OCI-LY7 (cell line): ENCODE measurements at regions not wholly inside any gene's neighbourhood (a gene's known extent, or its start where the extent isn't known, plus 50 kb on each side); places are given as distances from the start of the nearest gene placed in this dataset.

Source experiments
- BruUV-seq: library from RNA; stranded (reverse); fragments of 400-500 nt; replicated peaks from 2 replicates; lab custom pipeline; 2021; lab: Mats Ljungman, UMichigan
- CTCF ChIA-PET: fragments of 300-600 bp; sonication (Branson Sonifier 250); formaldehyde crosslinking; loops from one replicate; lab custom pipeline; 2022; ENCODE audit warnings: antibody characterized with exemption; ENCODE audit not compliant: unreplicated experiment; lab: Charles Lee
- POLR2A ChIA-PET: fragments of 300-600 bp; sonication (Branson Sonifier 250); formaldehyde crosslinking; loops from one replicate; lab custom pipeline; 2022; ENCODE audit warnings: antibody characterized with exemption; lab: Charles Lee
- DNase-seq: peaks from one replicate; pipeline ENCODE4 v3.0.0-alpha.2; 2015; ENCODE audit warnings: low spot score
- H2AFZ ChIP-seq: fragments of 200-600 bp; sonication (generic), shearing (Covaris generic); 2 replicates; pipeline ENCODE4 v1.6.1; 2014; ENCODE audit warnings: mild to moderate bottlenecking, antibody characterized with exemption, low read length, moderate library complexity
- H3K27ac ChIP-seq: fragments of 200-600 bp; sonication (generic); 2 replicates; pipeline ENCODE4 v1.5.1; 2014; ENCODE audit warnings: mixed run types, low read depth, mild to moderate bottlenecking, moderate library complexity, low read length, inconsistent platforms; ENCODE audit not compliant: poor library complexity, severe bottlenecking
- H3K36me3 ChIP-seq: fragments of 200-600 bp; sonication (generic); 2 replicates; pipeline ENCODE4 v1.6.1; 2014; ENCODE audit warnings: mild to moderate bottlenecking, antibody characterized with exemption, low read length, moderate library complexity, mixed read lengths; ENCODE audit not compliant: insufficient read depth
- H3K4me1 ChIP-seq: fragments of 200-600 bp; sonication (generic); 2 replicates; pipeline ENCODE4 v1.5.1; 2014; ENCODE audit warnings: mild to moderate bottlenecking, low read length; ENCODE audit not compliant: insufficient read depth, poor library complexity, severe bottlenecking
- H3K4me2 ChIP-seq: fragments of 200-600 bp; sonication (generic); 2 replicates; pipeline ENCODE4 v1.6.1; 2014; ENCODE audit warnings: mild to moderate bottlenecking, low read length
- H3K4me3 ChIP-seq: fragments of 200-600 bp; sonication (generic); 2 replicates; pipeline ENCODE4 v1.5.1; 2014; ENCODE audit warnings: mild to moderate bottlenecking, low read depth, low read length; ENCODE audit not compliant: poor library complexity, severe bottlenecking
- H3K79me2 ChIP-seq: fragments of 200-600 bp; sonication (generic); 2 replicates; pipeline ENCODE4 v1.6.1; 2016; ENCODE audit warnings: low read depth, mild to moderate bottlenecking, low read length, moderate library complexity, mixed read lengths; ENCODE audit not compliant: insufficient read depth
- H3K9me2 ChIP-seq: fragments of 200-600 bp; sonication (generic); 2 replicates; pipeline ENCODE4 v1.6.1; 2016; ENCODE audit warnings: mild to moderate bottlenecking, low read length, mixed read lengths; ENCODE audit not compliant: insufficient read depth
- H3K9me3 ChIP-seq: fragments of 200-600 bp; sonication (generic); 2 replicates; pipeline ENCODE4 v1.6.1; 2014; ENCODE audit warnings: mild to moderate bottlenecking, mixed run types, low read length, mixed read lengths
- H4K20me1 ChIP-seq: fragments of 200-600 bp; sonication (generic); 2 replicates; pipeline ENCODE4 v1.6.1; 2014; ENCODE audit warnings: mild to moderate bottlenecking, antibody characterized with exemption, low read length, moderate library complexity, mixed read lengths; ENCODE audit not compliant: insufficient read depth
- CTCF ChIP-seq: fragments of 200-600 bp; sonication (generic); conservative IDR thresholded peaks from 2 replicates; pipeline ENCODE4 v1.5.1; 2014; ENCODE audit warnings: mild to moderate bottlenecking, antibody characterized with exemption, low read length, moderate library complexity, mixed read lengths
- EZH2phosphoT487 ChIP-seq: fragments of 200-600 bp; sonication (generic); IDR thresholded peaks from 2 replicates; pipeline ENCODE4 v1.6.1; 2018; ENCODE audit warnings: low read depth, borderline replicate concordance, mild to moderate bottlenecking, mixed run types, antibody characterized with exemption, low read length, moderate library complexity, mixed read lengths
- intact Hi-C: fragments of 100-400 bp; cut with micrococcal nuclease; formaldehyde crosslinking; loops from one replicate; pipeline ENCODE4 v1.10.0; 2022; ENCODE audit not compliant: unreplicated experiment

DNA sequence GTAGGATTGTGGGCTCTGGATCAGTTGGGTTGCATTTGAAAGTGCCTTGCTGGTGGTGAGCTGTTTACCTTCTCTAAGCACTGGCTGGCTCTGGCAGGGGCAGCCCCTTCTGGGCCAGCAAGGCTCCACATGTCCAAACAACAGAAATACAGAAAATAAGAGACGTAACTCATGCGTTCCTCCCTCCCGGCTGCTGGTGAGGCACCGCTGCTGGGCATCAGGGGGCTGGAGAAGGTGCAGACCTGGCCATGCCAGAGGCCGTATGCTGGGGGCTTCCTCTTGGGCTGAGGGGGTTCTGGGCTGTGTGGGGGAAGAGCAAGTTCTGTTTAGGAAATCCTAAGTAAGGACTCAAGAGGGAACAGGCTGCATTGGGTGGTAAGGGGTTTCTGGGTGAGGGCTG lies 140.6 kb downstream of the URI1 start:
- Histone ChIP-seq H3K36me3 (no peaks in the 10 kb centered on the region), H3K79me2 (no peaks in the 10 kb centered on the region), H4K20me1 (no peaks in the 10 kb centered on the region), H3K4me1 (no peaks in the 10 kb centered on the region), H3K9me2 (no peaks in the 10 kb centered on the region), H3K4me3 (no peak overlapping the region), H3K4me2 (no peak overlapping the region), H2AFZ (no peak overlapping the region), H3K9me3 (no peaks in the 10 kb centered on the region), H3K27ac (no peak overlapping the region)
- BruUV-seq, result no TSS peak
- ChIA-PET POLR2A (no interaction called here), CTCF (no interaction called here)
- intact Hi-C loops, result no loop called here
- TF ChIP-seq CTCF (no peak), EZH2phosphoT487 (no peak)
- no peak for DNase-seq

GRCh38 chr19:30083125-30083681 lies 141.2 kb downstream of the URI1 start:
- H3K9me3 ChIP-seq, result no peaks in the 10 kb centered on the region
- H2AFZ ChIP-seq, result no peak overlapping the region
- no peak overlapping the region for H3K4me3 ChIP-seq
- ChIA-PET CTCF (no interaction called here), POLR2A (no interaction called here)
- intact Hi-C loops, result no loop called here
- H3K36me3 ChIP-seq, result no peaks in the 10 kb centered on the region
- H3K4me2 ChIP-seq, result no peak overlapping the region
- no peak for DNase-seq
- no peaks in the 10 kb centered on the region for H4K20me1 ChIP-seq
- no peaks in the 10 kb centered on the region for H3K4me1 ChIP-seq
- BruUV-seq, result no TSS peak
- H3K27ac ChIP-seq, result no peak overlapping the region
- H3K9me2 ChIP-seq, result no peaks in the 10 kb centered on the region
- H3K79me2 ChIP-seq, result no peaks in the 10 kb centered on the region
- TF ChIP-seq EZH2phosphoT487 (no peak), CTCF (no peak)

DNA sequence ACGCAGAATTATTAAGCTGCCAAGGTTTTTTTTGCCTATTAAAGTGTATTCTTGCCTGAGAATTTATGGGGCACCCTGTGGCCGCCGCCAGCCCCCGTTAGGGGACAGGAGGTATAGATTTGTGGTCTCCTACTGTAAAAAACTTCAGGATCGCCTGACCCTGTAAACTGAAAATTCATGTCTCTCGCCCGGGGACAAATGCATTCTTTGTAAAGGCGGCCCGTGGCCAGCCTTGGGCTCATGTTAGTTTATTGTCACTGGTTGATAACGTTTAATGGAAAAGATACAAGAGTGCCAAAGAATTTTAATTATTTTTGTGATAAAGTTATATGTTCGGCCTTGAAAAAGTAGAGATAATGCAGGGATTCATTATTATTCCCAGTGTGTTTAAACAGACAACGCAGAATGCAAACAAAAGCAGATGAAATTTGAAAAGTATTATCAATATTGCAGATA lies 141.7 kb downstream of the URI1 start:
- Histone ChIP-seq H3K4me1 (no peaks in the 10 kb centered on the region), H3K9me2 (no peaks in the 10 kb centered on the region), H3K4me3 (no peak overlapping the region), H2AFZ (no peak overlapping the region), H4K20me1 (no peaks in the 10 kb centered on the region), H3K36me3 (no peaks in the 10 kb centered on the region), H3K27ac (no peak overlapping the region), H3K4me2 (no peak overlapping the region), H3K9me3 (no peaks in the 10 kb centered on the region), H3K79me2 (no peaks in the 10 kb centered on the region)
- no peak for TF ChIP-seq CTCF
- ChIA-PET POLR2A (no interaction called here), CTCF (no interaction called here)
- no peak for DNase-seq
- intact Hi-C loops, result no loop called here
- BruUV-seq, result no TSS peak
